GM19025 (cell line): ENCODE measurements at regions not wholly inside any gene's neighbourhood (a gene's known extent, or its start where the extent isn't known, plus 50 kb on each side); places are given as distances from the start of the nearest gene placed in this dataset.

Experiments
- ATAC-seq: cut with Tn5 transposase; IDR thresholded peaks from one replicate; pipeline ENCODE4 v1.9.1; 2021; ENCODE audit warnings: mild to moderate bottlenecking, low read depth, moderate library complexity; ENCODE audit not compliant: unreplicated experiment

DNA sequence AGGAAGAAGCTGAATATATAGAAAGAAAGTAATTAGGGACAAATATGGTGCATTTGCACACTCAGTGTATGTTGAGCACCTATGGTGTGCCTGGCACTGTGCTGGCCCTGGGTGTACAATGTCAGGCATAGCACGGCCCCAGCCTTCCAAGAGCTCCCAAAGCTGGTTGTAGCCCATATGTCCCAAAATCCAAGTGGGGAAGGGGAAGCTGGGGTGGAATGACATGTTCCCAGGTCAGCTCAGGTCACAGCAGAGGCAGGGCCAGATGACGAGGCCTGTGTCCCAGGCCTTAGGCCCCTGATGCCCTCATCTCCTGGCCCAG, 170.0 kb downstream of the VEGFA start:
- no peak for ATAC-seq

DNA sequence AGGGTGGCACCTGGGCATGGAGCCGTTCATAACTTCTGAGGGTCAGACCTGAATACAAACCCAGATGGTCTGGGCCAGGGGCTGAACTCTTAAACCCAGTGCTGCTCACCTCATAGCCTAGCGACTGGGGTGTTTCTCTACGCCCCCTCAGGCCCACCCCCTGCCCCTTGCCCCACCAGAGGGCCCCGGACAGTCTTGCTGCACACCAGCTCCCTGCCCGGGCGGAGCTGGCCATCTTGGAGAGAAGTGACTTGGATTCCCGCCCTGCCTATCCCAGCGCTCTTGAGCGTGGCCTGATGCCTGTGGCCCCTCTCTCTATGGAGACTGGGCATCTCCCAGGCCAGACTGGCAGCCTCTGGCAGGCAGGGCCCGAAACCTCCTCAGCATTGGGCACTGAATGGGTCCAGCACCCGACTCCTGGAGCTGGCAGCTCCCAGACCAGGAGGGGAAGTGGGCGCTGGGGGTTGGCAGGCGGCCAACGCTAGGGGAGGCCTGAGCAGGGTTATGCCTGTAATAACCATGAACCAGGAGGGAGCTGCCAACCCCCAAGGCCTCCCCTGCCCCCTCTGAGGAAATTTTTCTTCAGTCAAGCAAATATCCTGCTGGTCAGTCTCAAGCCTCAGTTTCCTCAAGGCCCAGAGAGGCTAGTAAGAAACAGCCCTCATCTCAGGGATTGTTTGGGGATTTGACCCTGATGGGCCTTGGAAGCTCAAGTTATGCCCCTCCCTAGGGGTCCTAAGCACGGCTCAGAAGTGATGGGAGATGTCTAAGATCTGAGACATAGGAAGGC, 169.5 kb downstream of the VEGFA start:
- no peak for ATAC-seq

DNA sequence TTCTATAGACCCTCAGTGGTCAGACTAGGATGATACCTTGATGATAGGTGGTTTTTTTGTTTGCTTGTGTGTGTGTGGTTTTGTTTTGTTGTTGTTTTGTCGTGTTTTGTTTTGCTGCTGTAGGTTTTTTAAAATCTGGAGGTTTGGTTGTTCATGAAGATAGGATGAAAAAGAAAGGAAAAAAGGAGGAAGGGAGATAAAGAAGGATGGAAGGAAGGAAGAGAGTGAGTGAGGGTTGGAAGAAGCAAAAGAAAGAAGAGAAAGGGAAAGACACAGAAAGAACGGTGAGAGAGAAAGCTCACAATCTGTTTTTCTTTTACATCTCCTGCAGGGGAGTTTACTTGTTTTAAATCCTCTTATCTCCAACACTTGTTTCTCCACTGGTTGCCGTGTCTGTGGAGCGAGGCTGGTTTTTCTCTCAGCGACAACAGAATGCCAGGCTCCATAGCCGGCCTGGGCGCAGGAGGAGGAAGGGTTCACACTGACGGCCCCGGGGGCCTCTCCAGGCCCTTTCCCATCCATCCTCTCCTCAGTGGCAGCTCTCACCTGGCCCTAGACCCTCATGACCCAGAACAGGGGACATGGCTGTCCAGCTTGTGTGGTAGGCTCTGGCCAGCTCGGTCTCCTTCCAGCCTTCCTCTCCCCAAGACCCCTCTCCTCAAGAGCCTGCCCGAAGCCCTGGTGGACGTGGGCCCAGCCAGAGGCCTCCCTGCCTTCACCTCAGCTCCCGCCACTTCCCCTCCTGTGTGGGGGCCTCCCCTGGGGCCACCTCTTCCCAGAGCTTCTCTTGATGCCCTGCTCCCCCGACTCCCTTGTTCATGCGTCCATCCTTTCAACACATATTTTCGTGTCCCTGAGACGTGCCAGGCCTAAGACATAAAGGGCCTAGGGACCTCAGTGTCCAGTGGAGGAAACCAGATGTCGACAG, 168.4 kb downstream of the VEGFA start:
- ATAC-seq, result no peak

DNA sequence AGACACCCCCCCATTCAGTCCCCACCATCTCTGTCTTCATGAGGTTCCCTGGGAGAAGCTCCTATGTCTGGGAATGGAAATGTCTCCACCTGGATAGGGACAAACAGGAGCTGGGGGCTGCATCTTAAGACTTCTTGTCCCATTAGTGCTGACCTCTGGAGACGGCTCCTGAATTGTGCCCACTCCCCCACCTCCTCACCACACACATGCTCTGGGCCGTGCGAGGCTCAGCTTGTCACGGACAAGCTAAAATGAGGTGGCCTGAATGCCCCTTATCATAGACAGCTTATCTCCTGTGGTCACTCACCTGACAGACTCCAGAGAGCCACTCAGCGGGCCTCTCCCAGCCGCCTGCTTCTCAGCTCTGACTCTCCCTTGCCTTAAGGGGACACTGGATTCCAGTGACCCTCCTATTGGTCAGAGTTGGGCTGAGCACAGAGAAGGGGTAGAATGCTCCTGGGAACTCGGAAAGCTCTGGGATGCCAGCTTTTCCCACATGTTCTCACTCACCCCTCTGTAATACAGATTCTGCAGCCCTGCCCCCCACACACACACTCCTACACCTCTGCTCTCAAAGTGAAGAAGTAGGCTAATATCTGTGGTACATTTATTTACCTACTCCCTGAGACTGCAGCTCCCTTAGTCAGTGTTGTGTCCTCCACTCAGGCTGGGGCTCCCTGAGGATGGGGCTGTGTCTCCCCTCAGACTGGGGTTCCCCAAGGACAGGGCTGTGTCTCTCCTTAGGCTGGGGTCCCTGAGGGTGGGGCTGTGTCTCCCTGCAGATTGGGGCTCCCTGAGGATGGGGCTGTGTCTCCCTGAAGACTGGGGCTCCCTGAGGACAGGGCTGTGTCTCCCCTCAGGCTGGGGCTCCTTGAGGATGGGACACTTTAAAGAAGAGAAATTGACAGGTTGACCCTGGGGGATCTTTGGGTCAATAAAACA, 167.5 kb downstream of the VEGFA start:
- no peak for ATAC-seq

DNA sequence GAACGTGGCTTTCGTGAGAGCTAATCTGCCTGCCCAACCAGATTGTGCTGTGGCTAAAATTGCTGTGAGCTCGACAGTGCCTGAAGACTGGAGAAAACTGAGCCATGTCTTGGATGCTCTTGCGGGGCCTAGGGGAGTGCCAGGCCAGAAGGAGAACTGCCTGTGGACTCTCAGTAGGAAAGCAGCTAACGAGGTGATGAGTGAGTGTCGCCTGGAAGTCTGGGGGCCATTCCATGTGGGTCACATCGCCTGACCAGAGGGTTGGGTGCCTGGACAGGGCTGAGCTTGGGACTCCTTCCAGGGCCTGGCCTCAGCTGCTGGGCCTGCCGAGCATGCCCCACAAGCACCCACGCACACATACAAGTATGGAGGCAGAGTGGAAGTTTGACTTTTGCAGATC, 166.5 kb downstream of the VEGFA start:
- ATAC-seq, result no peak

DNA sequence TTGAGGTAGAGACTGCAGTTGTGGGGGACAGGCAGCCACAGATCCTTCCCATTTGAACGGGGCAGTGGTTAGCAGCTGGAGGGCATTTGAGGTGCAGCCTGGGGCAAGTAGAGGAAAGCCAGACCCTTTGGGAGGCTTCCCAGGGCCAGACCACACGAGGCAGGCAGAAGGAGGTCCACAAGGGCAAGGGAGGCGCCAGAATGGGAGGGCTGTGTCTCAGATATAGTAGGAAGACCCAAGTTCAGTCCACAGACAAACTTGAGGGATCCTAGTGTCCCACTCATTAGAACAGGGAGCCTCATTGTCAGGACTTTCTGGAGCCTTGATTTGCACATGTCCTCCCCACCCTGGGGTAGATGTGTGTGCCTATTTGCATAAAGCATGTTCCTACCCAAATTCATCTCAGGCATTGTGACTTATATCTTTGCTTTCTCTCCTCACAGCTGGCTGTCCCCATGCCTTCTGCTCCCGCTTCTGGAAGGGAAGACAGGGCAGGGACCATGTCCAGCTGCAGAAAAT, 166.0 kb downstream of the VEGFA start:
- no peak for ATAC-seq

DNA sequence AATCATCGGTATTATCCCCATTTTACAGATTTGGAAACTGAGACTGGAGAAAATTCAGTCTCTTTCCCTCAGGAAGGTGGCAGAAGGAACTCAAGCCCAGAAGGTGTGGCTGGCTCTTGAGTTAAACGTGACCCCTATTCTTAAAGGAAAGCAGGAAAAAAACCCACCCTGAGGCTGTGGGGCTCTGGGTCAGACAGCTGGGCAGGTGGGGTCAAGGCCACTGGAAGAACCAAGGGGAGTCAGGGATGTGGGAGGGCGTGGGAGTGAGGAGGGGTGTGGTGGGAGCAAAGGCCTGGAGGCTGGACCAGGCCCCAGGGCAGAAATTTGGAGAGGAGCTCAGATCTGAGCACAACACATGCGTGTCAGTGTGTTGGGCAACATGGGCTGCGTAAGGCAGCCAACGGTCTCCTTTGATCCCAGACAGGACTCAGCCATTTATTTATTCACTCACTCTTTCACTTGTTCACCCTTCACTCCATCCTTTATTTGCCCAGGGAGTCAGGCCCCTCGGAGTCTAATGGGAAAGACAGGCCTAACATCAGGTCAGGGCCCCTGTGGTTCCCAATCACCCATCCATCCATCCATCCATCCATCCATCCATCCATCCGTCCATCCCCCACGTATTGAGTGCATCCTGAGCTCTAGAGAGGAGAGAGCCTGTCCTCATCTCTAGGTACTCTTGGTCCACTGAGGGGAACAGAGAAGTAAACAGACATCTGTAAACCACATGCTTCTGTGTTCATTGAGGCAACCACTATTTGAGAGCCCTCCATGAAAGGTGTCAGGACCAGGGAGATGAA, 165.0 kb downstream of the VEGFA start:
- ATAC-seq, result no peak

DNA sequence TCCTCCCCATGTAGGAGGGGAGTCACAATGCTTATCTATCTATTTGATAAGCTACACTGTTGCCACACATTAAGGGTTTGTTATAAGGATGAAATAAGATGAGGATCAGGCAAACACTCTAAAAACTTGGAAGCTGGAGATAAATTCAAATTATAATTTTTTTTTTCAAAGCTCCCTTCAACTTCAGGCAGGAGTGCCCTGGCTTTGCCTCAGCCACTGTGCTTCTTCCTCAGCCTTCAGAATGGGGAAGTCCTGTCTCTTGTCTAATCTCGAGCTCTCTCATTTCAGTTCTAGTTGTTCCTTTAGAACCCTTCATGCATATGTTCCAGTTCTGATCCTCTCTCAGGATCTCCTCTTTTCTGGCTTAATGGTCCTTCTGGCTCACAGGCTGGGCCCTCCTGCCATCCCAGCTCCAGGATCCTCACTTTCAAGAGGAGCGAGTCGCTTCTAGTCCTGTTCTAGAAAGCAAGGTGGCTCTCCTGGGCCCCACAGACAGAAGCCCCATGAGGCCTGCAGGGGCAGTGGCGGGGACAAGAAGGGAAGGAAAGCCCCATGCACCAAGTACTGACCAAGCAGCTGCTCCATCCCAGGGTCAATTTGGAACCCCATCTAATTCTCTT, 164.3 kb downstream of the VEGFA start:
- ATAC-seq, result no peak

DNA sequence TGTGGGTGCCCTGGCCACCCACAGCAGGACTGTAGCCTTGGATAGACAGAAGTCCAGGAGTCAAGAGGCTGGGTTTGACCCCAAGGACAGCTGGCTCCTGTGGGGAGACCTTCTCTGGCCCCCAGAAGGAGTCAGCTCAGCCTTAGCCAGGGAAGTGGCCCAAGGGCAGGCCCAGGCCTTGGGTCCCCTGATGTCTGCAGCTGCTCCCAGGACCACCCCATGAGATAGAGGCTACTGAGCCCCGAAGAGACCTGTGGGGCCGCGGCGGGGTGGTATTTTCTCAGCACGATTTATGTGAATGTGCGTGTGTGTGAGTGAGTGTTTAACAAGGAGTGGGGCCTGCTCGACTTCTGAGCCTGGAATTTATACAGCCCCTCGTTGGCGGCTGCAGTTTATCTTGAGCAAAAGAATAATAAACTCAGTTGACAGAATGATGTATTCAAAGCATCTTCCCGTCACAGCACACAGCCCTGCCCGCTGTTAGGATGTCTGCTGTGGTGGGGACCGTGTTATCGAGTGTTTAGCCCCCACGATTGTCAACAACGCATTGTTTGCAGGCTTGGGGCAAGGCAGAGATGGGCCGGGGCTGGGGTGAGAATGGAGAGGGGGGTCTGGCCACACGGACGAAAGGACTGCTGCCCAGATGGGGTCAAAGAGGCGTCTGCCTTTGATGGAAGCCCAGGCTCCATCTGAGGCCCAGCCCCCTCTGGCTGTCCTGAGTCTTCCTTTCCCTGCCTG, 163.3 kb downstream of the VEGFA start:
- ATAC-seq, result no peak

DNA sequence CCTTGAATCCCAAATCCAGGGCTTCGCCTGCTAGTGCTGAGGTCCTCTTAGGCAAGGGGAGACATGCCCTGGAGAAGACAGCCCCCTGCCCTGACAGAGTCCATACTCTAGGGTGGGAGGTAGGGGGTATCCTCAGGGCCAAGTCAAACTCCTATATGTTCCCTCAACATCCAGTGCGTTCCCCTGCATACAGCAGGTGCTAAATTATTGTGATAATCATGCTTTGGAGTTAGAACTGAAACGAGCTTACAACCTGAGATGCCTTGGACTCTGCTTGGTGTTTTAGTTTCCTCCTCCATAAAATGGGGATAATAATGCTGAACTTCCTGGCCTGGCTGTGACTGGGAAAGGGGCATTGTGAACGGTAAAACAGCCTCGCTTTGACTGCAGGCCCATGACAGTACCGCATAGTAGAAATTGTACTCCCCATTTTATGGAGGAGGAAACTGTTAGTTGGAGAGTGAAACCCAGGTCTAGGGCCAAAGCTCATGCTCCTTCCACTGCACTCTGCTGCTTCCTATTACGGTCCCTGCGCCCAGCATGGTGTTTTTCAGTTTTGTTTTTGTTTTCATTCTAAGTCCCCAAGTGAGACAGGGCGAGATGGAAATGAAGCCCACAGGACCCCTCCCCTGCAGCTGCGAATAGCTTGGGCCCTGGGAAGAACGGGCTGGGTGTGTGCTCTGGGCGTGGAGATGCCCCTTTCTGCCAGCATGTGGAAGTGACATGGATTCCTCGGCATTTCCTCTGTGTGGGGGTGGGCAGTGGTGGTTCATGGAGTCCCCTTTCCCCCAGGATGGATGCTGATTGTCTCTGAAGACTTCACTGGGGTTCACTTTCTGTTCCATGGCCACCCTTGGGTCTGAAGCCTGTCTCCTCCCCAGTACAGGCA, 162.5 kb downstream of the VEGFA start:
- no peak for ATAC-seq

DNA sequence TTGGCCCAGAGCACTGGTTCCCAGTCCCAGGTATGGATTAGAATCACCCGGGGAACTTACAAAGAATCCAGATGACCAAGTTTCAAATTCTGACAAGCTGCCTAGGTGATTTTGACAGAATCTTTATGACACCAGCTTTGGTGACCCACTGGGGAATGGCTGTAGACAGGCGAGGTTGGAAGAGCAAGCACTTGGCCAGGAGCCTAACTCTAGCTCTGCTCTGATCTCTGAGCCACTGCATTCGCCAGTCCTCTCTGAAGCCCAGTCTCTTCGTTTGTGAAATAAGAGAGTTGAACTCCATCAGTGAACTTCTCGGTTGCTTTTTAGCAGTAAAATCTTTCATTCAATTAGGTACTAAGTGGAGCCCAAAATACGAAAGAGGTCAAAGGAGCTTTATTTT, 161.2 kb downstream of the VEGFA start:
- ATAC-seq, result no peak

DNA sequence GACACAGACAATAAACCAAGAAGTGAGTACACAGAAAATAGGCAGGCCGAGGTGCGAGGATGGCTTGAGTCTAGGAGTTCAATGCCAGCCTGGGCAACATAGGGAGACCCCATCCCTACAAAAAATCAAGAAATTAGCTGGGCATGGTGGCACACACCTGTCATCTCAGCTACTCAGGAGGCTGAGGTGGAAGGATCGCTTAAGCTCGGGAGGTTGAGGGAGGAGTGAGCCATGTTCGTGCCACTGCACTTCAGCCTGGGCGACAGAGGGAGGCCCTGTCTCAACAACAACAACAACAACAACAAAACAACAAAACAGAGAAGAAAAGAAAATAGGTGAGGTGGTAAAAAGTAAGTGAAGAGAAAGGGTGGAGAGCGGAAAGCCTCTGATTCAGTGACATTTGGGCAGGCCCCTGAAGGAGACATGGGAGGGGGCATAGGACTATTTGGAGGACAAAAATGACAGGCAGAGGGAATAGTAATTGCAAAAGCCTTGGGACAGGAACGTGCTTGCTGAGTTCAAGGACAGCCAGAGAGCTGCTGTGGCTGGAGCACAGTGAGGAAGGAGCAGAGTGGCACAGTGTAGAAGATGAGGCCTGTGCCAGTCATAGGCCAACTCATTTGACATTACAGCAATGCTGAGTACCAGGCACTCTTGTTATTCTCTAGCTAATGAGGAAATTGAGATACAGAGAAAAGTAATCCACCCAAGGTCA, 160.6 kb downstream of the VEGFA start:
- no peak for ATAC-seq

DNA sequence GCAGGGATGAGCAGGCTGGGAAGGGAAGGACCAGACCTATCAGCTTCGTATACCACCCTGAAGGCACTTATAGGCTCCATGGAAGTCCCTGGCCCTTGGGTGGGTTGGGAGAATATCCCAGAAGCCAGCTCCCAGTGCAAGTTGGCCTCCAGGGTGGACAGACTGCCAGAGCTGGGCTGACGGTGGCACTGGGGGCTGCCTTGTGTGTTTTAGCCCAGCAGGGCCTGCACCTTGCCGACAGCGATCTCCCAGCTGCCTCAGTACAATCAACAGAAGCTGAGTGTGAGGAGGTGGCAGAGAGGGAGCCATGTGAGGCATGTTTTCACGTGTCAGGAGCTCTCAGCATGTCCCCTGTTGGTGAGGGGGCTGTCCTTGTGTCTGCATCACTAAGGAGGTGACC, 159.5 kb downstream of the VEGFA start:
- ATAC-seq, result no peak

DNA sequence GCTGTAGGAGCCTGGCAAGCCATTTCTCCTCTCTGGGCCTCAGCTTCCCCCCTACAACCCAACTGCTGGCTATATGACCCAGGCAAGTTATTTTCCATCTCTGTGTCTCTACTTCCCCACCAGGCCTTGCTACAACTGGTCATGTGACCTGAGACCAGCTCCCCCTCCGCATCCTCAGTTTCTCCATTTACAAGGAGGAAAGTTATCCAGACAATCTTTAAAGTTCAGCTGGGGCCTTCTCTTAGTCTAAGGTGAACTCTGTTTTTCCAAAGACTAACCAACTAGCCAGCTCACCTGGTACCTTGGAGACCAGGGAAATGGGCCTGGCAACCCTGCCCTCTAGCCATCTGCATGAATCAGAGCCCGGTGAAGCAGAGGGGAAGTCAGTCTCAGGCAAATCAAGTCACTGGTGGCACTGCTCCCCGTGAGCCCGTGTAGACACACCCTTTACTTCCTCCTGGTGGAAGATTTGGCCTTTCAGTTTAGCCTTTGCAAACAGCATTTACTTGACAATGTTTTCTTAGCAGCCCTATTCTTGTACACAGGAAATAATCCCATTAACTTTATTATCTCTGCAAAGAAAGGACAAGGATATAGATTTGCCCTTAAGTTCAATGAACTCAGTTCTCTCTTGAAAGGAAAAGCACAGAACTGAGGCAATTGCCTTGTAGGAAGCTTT, 157.7 kb downstream of the VEGFA start:
- ATAC-seq, result no peak

DNA sequence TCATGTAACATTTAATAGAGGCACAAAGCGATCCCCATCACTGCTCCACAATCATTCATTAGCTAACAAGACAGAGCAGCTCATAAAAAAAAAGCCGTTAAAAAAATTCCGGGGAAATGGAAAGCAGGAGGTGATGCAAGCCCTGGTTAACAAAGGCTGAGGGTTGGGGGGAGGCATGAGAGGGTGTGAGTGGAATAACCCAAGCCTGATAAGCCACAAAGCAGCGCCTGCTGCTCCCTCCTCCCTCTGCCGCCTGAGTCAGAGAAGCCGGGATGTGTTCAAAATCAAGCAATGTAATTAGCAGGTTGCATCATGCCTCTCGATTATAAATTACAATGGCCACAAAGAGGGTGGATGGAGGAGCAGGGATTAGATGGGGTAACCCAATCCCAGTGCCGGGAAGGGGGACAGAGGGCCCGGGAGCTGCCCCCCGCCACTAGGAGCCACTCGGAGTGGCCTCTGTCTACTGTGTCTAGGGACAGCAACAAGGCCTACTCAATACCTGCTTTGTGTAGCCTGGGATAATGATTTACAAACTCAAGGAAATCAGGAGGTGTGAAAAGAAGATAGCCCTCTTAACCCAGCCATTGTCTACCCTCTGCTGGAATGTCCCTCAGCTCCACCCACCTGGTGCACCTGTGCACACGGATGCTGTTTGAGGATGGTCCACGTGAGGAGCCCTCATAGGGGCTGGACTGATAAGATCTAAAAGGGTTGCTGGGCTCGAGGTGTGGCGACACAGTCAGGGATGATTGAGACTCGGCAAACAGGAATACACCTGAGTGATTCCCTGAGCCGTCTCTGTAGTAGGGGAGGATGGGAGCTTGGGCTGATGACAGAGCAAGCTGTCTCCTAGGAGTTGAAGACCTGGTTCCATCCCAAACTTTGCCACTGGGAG, 156.9 kb downstream of the VEGFA start:
- no peak for ATAC-seq
